Astrocyte (in vitro differentiated cells and primary cell): ENCODE measurements at regions not wholly inside any gene's neighbourhood (a gene's known extent, or its start where the extent isn't known, plus 50 kb on each side); places are given as distances from the start of the nearest gene placed in this dataset.

Experiments
- DNase-seq: peaks from one replicate; pipeline ENCODE4 v3.0.0-alpha.2; 2010; ENCODE audit warnings: low read depth
- FAIRE-seq: peaks from 2 replicates; lab custom pipeline; 2011; peaks lifted over from hg19 to GRCh38; lab: Jason Lieb, UNC
- H2AFZ ChIP-seq: 2 replicates; pipeline ENCODE4 v1.6.0; 2012; ENCODE audit warnings: low read depth, low read length, inconsistent platforms
- H3K27ac ChIP-seq: 2 replicates; pipeline ENCODE4 v1.5.1; 2011; ENCODE audit warnings: low read depth, low read length, inconsistent platforms
- H3K27me3 ChIP-seq: 2 replicates; pipeline ENCODE4 v1.6.0; 2011; ENCODE audit warnings: low read length, inconsistent platforms; ENCODE audit not compliant: insufficient read depth
- H3K36me3 ChIP-seq: 2 replicates; pipeline ENCODE4 v1.5.1; 2011; ENCODE audit warnings: low read length, inconsistent platforms; ENCODE audit not compliant: insufficient read depth
- H3K4me1 ChIP-seq: 2 replicates; pipeline ENCODE4 v1.5.1; 2011; ENCODE audit warnings: low read length, inconsistent platforms; ENCODE audit not compliant: insufficient read depth
- H3K4me2 ChIP-seq: 2 replicates; pipeline ENCODE4 v1.6.0; 2012; ENCODE audit warnings: low read length, inconsistent platforms
- H3K4me3 ChIP-seq: 2 replicates; pipeline ENCODE4 v1.5.1; 2011; ENCODE audit warnings: low read depth, mild to moderate bottlenecking, low read length, inconsistent platforms; ENCODE audit not compliant: insufficient read depth
- H3K79me2 ChIP-seq: 2 replicates; pipeline ENCODE4 v1.6.0; 2012; ENCODE audit warnings: mild to moderate bottlenecking, low read length, inconsistent platforms; ENCODE audit not compliant: insufficient read depth
- H3K9ac ChIP-seq: 2 replicates; pipeline ENCODE4 v1.6.0; 2012; ENCODE audit warnings: mild to moderate bottlenecking, low read length, inconsistent platforms
- H3K9me3 ChIP-seq: 2 replicates; pipeline ENCODE4 v1.5.1; 2012; ENCODE audit warnings: low read depth, mild to moderate bottlenecking, low read length, inconsistent platforms; ENCODE audit not compliant: insufficient read depth
- H4K20me1 ChIP-seq: 2 replicates; pipeline ENCODE4 v1.6.0; 2012; ENCODE audit warnings: low read length, inconsistent platforms; ENCODE audit not compliant: insufficient read depth
- H3K27ac Mint-ChIP-seq: one replicate; pipeline ENCODE4 v1.8.0; 2021; ENCODE audit warnings: mild to moderate bottlenecking, mixed read lengths; ENCODE audit not compliant: unreplicated experiment
- H3K27me3 Mint-ChIP-seq: one replicate; pipeline ENCODE4 v1.8.0; 2021; ENCODE audit warnings: low read depth, mixed read lengths; ENCODE audit not compliant: unreplicated experiment
- H3K36me3 Mint-ChIP-seq: one replicate; pipeline ENCODE4 v1.8.0; 2021; ENCODE audit warnings: low read depth, mixed read lengths; ENCODE audit not compliant: unreplicated experiment
- H3K4me1 Mint-ChIP-seq: one replicate; pipeline ENCODE4 v1.8.0; 2021; ENCODE audit warnings: low read depth, mixed read lengths; ENCODE audit not compliant: unreplicated experiment
- H3K4me3 Mint-ChIP-seq: one replicate; pipeline ENCODE4 v1.8.0; 2021; ENCODE audit warnings: mild to moderate bottlenecking, moderate library complexity, mixed read lengths; ENCODE audit not compliant: unreplicated experiment
- H3K9me3 Mint-ChIP-seq: one replicate; pipeline ENCODE4 v1.8.0; 2021; ENCODE audit warnings: mild to moderate bottlenecking, mixed read lengths; ENCODE audit not compliant: unreplicated experiment
- EZH2 ChIP-seq: IDR thresholded peaks from 2 replicates; pipeline ENCODE4 v1.6.1; 2012; ENCODE audit warnings: mild to moderate bottlenecking, low read length, inconsistent platforms; ENCODE audit not compliant: insufficient read depth
- TF ChIP-seq, protein P1 (sequence below): IDR thresholded peaks from 2 replicates; pipeline ENCODE4 v1.5.1; 2011; ENCODE audit warnings: low read depth, mild to moderate bottlenecking, inconsistent platforms, low read length, moderate library complexity; ENCODE audit not compliant: insufficient read depth

DNA sequence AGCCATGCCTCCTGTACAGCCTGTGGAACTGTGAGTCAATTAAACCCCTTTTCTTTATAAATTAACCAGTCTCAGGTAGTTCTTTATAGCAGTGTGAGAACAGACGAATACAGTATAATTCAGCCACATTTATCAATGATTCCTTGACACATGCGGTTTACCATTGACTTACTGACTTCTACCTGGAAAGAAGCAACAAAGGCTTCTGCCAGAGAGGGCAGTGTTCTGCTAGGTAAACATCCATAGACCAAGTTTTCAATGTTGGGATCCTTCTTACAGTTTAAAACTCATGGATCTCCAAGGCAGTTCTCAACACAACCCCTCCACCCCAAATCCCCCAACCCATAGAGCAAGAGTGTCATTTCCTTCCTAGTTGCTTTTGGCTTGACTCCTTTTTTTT is 150.6 kb downstream of the ZNF648 start:
- peaks cover 13% of the 10 kb centered on the region for H3K27me3 Mint-ChIP-seq
- no peak overlapping the region for H3K9ac ChIP-seq
- H3K4me3 ChIP-seq = no peak overlapping the region
- no peak overlapping the region for H3K27ac ChIP-seq
- H3K4me3 Mint-ChIP-seq = no peak overlapping the region
- no peaks in the 10 kb centered on the region for H3K79me2 ChIP-seq
- no peaks in the 10 kb centered on the region for H3K9me3 ChIP-seq
- no peak overlapping the region for H3K4me2 ChIP-seq
- FAIRE-seq (no peak), DNase-seq (no peak)
- H4K20me1 ChIP-seq = no peaks in the 10 kb centered on the region
- TF ChIP-seq, protein P1, sequence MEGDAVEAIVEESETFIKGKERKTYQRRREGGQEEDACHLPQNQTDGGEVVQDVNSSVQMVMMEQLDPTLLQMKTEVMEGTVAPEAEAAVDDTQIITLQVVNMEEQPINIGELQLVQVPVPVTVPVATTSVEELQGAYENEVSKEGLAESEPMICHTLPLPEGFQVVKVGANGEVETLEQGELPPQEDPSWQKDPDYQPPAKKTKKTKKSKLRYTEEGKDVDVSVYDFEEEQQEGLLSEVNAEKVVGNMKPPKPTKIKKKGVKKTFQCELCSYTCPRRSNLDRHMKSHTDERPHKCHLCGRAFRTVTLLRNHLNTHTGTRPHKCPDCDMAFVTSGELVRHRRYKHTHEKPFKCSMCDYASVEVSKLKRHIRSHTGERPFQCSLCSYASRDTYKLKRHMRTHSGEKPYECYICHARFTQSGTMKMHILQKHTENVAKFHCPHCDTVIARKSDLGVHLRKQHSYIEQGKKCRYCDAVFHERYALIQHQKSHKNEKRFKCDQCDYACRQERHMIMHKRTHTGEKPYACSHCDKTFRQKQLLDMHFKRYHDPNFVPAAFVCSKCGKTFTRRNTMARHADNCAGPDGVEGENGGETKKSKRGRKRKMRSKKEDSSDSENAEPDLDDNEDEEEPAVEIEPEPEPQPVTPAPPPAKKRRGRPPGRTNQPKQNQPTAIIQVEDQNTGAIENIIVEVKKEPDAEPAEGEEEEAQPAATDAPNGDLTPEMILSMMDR = no peak
- no peak for TF ChIP-seq EZH2
- H3K27me3 ChIP-seq = no peaks in the 10 kb centered on the region
- no peaks in the 10 kb centered on the region for H3K9me3 Mint-ChIP-seq
- H3K36me3 ChIP-seq = no peaks in the 10 kb centered on the region
- H3K27ac Mint-ChIP-seq = no peak overlapping the region
- H3K36me3 Mint-ChIP-seq = no peaks in the 10 kb centered on the region
- H2AFZ ChIP-seq = no peak overlapping the region
- H3K4me1 Mint-ChIP-seq = no peaks in the 10 kb centered on the region
- H3K4me1 ChIP-seq = no peaks in the 10 kb centered on the region

DNA sequence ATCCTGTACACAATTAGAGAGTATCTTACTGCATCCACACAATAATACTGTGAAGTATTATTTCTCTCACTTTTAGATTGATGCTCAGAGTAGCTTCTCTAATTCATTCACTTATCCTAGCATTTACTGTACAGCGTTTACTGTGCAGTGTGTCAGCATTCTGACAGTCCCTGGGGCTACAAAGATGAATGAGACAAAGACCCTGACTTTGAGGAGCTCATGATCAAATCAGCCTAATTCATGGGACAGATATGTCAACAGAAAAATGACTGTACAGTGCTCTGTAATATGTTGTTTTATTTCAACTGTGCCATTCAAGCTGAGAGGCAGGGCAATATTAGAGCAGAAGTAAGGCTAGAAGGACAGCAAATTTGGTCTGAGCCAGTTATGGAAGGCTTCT is 152.5 kb downstream of the ZNF648 start:
- Histone ChIP-seq H3K36me3 (no peaks in the 10 kb centered on the region), H4K20me1 (no peaks in the 10 kb centered on the region), H3K4me3 (no peak overlapping the region), H3K4me1 (no peaks in the 10 kb centered on the region), H3K9ac (no peak overlapping the region), H3K79me2 (no peaks in the 10 kb centered on the region), H3K4me2 (no peak overlapping the region), H2AFZ (no peak overlapping the region), H3K9me3 (no peaks in the 10 kb centered on the region), H3K27ac (no peak overlapping the region), H3K27me3 (no peaks in the 10 kb centered on the region)
- FAIRE-seq (no peak), DNase-seq (no peak)
- no peak overlapping the region for H3K27ac Mint-ChIP-seq
- H3K27me3 Mint-ChIP-seq = peaks cover 13% of the 10 kb centered on the region
- no peaks in the 10 kb centered on the region for H3K36me3 Mint-ChIP-seq
- no peaks in the 10 kb centered on the region for H3K9me3 Mint-ChIP-seq
- H3K4me1 Mint-ChIP-seq = no peaks in the 10 kb centered on the region
- no peak for TF ChIP-seq EZH2
- TF ChIP-seq, protein P1 = no peak
- no peak overlapping the region for H3K4me3 Mint-ChIP-seq

DNA sequence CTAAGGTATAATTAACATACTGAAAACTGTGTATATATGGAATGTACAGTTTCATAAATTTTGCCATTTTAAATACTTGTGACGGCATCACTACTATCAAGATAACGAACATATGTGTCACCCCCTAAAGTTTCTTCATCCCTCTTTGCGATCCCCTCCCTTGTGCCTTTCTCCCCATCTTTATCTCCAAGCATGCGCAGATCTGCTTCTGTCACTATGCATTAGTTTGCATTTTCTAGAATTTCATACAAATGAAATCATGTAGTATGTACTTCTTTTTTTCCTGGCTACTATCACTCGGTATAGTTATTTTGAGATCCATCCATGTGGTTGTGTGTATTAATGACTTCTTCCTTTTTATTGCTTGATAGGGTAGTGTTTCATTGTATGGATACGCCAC is 154.9 kb downstream of the ZNF648 start:
- no peak overlapping the region for H3K4me2 ChIP-seq
- no peaks in the 10 kb centered on the region for H3K27me3 ChIP-seq
- no peak overlapping the region for H3K4me3 Mint-ChIP-seq
- no peak overlapping the region for H3K27ac ChIP-seq
- H3K4me3 ChIP-seq = no peak overlapping the region
- H3K36me3 ChIP-seq = no peaks in the 10 kb centered on the region
- peaks cover 13% of the 10 kb centered on the region for H3K27me3 Mint-ChIP-seq
- TF ChIP-seq, protein P1 = no peak
- TF ChIP-seq EZH2 = no peak
- H2AFZ ChIP-seq = no peak overlapping the region
- no peaks in the 10 kb centered on the region for H3K36me3 Mint-ChIP-seq
- FAIRE-seq (no peak), DNase-seq (no peak)
- H3K27ac Mint-ChIP-seq = no peak overlapping the region
- no peaks in the 10 kb centered on the region for H3K79me2 ChIP-seq
- H4K20me1 ChIP-seq = no peaks in the 10 kb centered on the region
- H3K9me3 ChIP-seq = no peaks in the 10 kb centered on the region
- H3K9me3 Mint-ChIP-seq = no peaks in the 10 kb centered on the region
- no peak overlapping the region for H3K9ac ChIP-seq
- no peaks in the 10 kb centered on the region for H3K4me1 ChIP-seq
- H3K4me1 Mint-ChIP-seq = no peaks in the 10 kb centered on the region
